ENCODE measurements at regions not wholly inside any gene's neighbourhood (a gene's known extent, or its start where the extent isn't known, plus 50 kb on each side); places are given as distances from the start of the nearest gene placed in this dataset.

- no peak for TF ChIP-seq POLR2AphosphoS5 (IDR thresholded peaks at IDR 0.05; ENCODE audit: insufficient read depth in 1 of 2, low read depth in 1 of 2)
- TF ChIP-seq CTCF (IDR thresholded peaks at IDR 0.05), result no peak
These were observed 581.7 kb downstream of the DIPK2A start for GRCh38 chr3:144553301-144553700.
